NCI-H1417 (cell line): ENCODE measurements at regions not wholly inside any gene's neighbourhood (a gene's known extent, or its start where the extent isn't known, plus 50 kb on each side); places are given as distances from the start of the nearest gene placed in this dataset.
A peak's percentile ranks its signal among the peaks of the same experiment; 100 is the strongest.

Source experiments
- DNase-seq, 3 experiments: peaks; one replicate each; lab custom pipeline; 2025; lab: John Stamatoyannopoulos, UW

DNA sequence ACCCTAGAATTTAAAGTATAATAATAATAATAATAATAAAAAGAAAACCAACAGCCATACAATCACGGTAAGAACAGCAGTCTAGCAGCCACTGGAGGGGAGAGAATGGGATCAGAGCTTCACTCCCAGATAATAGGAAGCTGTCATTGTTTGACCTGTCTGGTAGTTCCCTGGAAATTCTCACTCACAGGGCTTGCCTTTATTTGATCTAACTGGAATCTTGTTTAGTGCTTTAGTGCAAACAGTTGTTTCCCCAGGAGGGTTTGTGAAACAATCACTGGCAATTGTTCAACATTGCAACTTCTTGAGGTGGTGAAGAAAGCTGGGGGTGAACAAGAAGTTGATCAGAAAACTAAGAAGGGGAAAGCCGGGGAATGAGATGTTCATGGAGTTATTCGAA lies 68.7 kb upstream of the PTCSC3 start:
- no peak for DNase-seq

DNA sequence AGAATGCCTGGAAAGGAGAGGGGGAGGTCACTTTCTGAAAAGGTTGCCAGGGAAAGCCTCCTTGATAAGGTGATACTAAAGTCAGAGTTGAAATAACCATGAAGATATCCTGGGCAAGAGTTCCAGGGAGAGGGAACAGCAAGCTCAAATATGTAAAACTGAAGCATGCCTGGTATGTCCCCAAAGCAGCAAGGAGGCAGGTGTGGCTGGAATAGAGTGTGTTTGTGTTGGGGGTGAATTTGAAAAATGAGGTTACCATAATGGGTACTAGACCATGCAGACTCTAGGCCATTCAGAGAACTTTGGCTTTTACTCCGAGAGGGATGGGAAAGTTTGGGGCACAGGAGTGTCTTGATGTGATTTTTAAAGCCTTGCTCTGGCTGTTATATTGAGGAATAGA lies 66.7 kb upstream of the PTCSC3 start:
- DNase-seq: no peak

DNA sequence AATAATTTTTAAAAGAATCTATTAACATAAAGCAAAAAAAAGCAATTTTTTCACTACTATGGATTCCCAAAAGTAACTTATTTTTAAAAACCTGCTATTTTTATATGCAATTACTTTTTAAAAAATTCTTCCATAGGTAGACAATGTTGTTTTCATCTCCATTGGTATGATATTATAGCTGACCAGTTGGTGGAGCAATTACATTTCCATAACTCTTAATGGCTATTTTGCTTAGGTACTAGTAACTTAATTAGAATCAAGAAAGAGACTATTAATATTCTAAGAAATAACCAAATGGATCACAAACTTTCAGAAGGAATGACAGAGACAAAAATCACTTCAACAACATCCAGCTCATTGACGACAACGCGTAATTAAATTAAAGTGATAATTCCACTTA lies 64.7 kb upstream of the PTCSC3 start:
- peak in 1 of 3 experiments; percentile 60 for DNase-seq

DNA sequence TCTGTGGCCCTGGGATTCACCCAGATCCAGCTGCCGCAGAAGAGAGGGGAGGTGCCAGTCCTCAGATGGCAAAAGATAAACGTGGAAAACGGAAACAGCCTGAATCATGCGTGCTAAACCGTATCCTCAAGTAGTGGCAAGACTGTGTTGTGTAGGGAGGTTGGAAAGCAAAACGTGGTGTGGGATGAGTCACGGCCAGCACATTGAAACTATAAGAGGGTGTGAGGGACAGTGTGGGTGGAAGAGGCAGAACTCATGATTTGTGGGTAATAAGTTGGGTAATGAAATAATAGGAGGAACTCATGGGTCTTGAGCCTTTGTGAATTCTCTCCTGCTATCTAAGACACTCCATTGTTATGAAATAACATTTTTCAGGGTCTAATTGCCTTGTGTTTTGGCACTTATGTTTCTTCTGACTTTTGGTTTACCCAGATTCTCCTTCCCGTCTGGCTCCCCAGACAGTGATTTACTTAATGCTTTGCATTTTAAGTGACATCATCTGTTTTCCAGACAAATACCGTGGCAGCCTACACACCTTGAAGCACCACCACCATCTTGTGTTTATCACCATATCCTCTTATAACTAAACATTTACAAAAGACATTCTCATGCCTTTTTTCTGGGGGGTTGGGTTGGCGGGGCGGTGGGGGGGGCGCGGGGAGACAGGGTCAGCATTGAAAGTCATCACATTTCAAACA lies 62.3 kb upstream of the PTCSC3 start:
- DNase-seq: no peak

DNA sequence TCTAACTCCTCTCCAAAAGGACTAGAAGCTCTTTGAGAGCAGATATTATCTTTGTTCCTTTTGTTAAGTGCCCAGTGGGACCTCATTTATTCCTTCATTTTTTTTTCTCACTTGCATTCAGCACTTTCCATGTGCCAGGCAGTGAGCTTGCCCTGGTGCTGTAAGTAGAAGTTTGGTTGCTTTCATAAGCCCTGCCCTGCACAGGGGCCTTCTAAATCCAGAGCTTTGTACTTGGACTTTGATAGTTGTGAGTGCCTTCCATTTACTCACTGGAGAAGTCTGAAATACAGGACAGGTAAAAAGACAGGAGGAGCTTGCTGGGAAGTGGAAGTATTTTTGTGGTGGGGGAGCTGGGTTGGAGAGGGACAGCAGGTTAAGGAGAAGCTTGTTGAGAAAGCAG lies 56.7 kb upstream of the PTCSC3 start:
- no peak for DNase-seq

DNA sequence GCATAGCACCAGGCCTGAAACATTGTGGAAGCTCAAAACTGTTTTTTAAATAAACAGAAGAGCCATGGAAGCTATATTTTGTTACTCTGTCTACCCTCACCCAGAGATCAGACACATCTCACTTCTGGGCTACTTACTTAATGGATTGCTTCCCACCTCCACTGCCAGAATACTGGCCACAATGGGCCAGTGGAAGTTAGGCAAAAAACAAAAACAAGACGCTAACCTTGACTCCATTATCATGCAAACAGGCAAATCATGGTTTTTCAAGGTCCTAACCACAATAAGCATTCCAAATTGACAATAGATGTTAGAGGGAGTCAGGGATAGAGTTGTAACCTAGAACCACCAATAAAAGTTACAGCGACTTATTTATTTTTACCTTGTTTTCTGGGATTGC lies 52.7 kb upstream of the PTCSC3 start:
- DNase-seq: no peak

DNA sequence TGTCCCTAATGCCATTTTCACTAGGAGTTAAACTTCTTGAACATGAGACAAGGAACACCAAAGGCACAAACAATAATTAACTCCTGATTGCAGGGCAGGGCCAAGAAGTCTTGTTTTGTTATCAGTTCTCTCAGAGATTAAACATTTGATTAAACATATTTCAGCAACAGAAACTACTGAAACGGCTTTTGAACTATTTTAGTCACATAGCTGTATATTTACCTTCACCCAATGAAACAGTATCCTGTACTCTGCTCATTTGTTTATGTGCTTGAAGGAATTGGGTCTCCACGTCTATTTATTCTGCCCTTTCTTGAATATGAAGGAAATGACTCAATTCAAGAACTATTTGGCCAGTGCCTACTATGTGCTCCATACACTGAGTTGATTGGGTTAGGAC lies 51.3 kb upstream of the PTCSC3 start:
- no peak for DNase-seq

DNA sequence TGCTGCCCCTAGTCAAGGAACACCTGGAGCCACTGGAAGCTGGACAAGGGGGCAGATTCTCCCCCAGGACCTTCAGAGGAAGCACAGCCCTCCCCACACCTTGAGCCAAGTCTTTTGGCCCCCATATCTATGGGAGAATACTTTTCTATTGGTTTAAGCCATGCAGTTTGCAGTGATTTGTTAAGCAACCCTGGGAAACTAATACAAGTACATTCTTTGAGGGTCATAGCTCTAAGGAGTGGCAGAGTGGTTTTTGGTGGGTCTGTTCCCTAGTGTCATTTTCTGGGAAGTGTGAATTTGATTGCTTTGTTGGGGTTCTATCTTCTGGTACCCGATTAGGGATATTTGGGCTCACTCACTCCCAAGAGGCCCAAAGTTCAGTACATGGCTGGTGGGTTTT lies 50.8 kb upstream of the PTCSC3 start:
- no peak for DNase-seq
